HG03139 (cell line): ENCODE measurements at regions not wholly inside any gene's neighbourhood (a gene's known extent, or its start where the extent isn't known, plus 50 kb on each side); places are given as distances from the start of the nearest gene placed in this dataset.
A peak's percentile ranks its signal among the peaks of the same experiment; 100 is the strongest.
"Not testable (repeated sequence)": the region's sequence is repeated elsewhere in the genome, so short reads cannot be mapped to it uniquely, and the experiment has no call there.

Source experiments
- ATAC-seq: cut with Tn5 transposase; IDR thresholded peaks from one replicate; pipeline ENCODE4 v1.9.1; 2021; ENCODE audit not compliant: unreplicated experiment

- no peak for ATAC-seq
Measured at GRCh38 chr11:121358760-121359159, 66.2 kb downstream of the SC5D start.

- no peak for ATAC-seq
Measured at GRCh38 chr11:121359591-121359990, 67.0 kb downstream of the SC5D start.

GRCh38 chr11:121362955-121363354 is 70.4 kb downstream of the SC5D start:
- ATAC-seq, result not testable (repeated sequence)

- no peak for ATAC-seq
Measured at GRCh38 chr11:121365304-121365703, 72.7 kb downstream of the SC5D start.

- ATAC-seq, result no peak
Measured at GRCh38 chr11:121366038-121366437, 73.5 kb downstream of the SC5D start.

GRCh38 chr11:121367001-121367843 is 74.7 kb downstream of the SC5D start:
- peak; percentile 88 for ATAC-seq

GRCh38 chr11:121367844-121368225 is 75.3 kb downstream of the SC5D start:
- ATAC-seq, result no peak

GRCh38 chr11:121368364-121369240 is 76.0 kb downstream of the SC5D start:
- no peak for ATAC-seq

- no peak for ATAC-seq
Measured at GRCh38 chr11:121369366-121369765, 76.8 kb downstream of the SC5D start.

GRCh38 chr11:121372028-121372427 is 79.5 kb downstream of the SC5D start:
- ATAC-seq, result no peak

GRCh38 chr11:121372671-121373429 is 79.3 kb upstream of the SORL1 start:
- peak; percentile 62 for ATAC-seq

- ATAC-seq, result no peak
Measured at GRCh38 chr11:121374286-121374985, 77.7 kb upstream of the SORL1 start.

GRCh38 chr11:121376130-121376529 is 76.0 kb upstream of the SORL1 start:
- ATAC-seq, result no peak

GRCh38 chr11:121379145-121379810 is 72.8 kb upstream of the SORL1 start:
- ATAC-seq, result not testable (repeated sequence)

- no peak for ATAC-seq
Measured at GRCh38 chr11:121383716-121384115, 68.4 kb upstream of the SORL1 start.

- no peak for ATAC-seq
Measured at GRCh38 chr11:121385688-121386087, 66.4 kb upstream of the SORL1 start.
